SK-N-SH (cell line): ENCODE measurements at regions not wholly inside any gene's neighbourhood (a gene's known extent, or its start where the extent isn't known, plus 50 kb on each side); places are given as distances from the start of the nearest gene placed in this dataset.

ENCODE experiments used
- CTCF ChIA-PET: fragments of 300-600, 350-600 bp; formaldehyde crosslinking; extraction: SDS; loops from one replicate; lab custom pipeline; 2021; lab: Yijun Ruan, JAX
- POLR2A ChIA-PET: fragments of 350-600 bp; sonication (Branson Sonifier 250); formaldehyde crosslinking; extraction: SDS; loops from one replicate; lab custom pipeline; 2020; ENCODE audit warnings: antibody characterized with exemption, inconsistent platforms; lab: Yijun Ruan, JAX
- DNase-seq: peaks from one replicate; pipeline ENCODE4 v3.0.0; 2012
- H2AFZ ChIP-seq: fragments of 200-600 bp; sonication (generic); 2 replicates; pipeline ENCODE4 v1.8.1; 2016; ENCODE audit warnings: antibody characterized with exemption, mild to moderate bottlenecking, low read depth
- H3F3A ChIP-seq: fragments of 200-600 bp; sonication (generic); replicated peaks from 2 replicates; pipeline ENCODE3; 2016; ENCODE audit warnings: antibody characterized with exemption, mild to moderate bottlenecking; ENCODE audit not compliant: insufficient read depth
- H3K27ac ChIP-seq, 2 experiments: fragments of 200-500 bp in 1 of 2; fragments of 200-600 bp in 1 of 2; sonication (Bioruptor generic) in 1 of 2; sonication (generic), shearing (Covaris generic) in 1 of 2; 2 replicates each; pipeline versions ENCODE4 v1.5.1 to v1.6.1; 2014 to 2016; ENCODE audit warnings: low read depth in 2 of 2, inconsistent platforms in 1 of 2, low read length in 1 of 2, mild to moderate bottlenecking in 1 of 2, mixed read lengths in 1 of 2
- H3K27me3 ChIP-seq: fragments of 200-600 bp; sonication (generic), shearing (Covaris generic); 2 replicates; pipeline ENCODE4 v1.6.1; 2016; ENCODE audit warnings: mixed run types; ENCODE audit not compliant: insufficient read depth
- H3K36me3 ChIP-seq, 2 experiments: fragments of 200-500 bp in 1 of 2; fragments of 200-600 bp in 1 of 2; sonication (Bioruptor generic) in 1 of 2; sonication (generic) in 1 of 2; replicated peaks in 1 of 2; 2 replicates each; pipeline versions ENCODE3 to v1.5.1; 2014 to 2016; ENCODE audit warnings: low read length in 1 of 2, mild to moderate bottlenecking in 1 of 2; ENCODE audit not compliant: insufficient read depth in 2 of 2, control insufficient read depth in 1 of 2
- H3K4me1 ChIP-seq, 2 experiments: fragments of 200-500 bp in 1 of 2; fragments of 200-600 bp in 1 of 2; sonication (Bioruptor generic) in 1 of 2; sonication (generic), shearing (Covaris generic) in 1 of 2; 2 replicates each; pipeline versions ENCODE4 v1.5.1 to v1.6.1; 2014 to 2016; ENCODE audit warnings: low read depth in 1 of 2, low read length in 1 of 2, mixed run types in 1 of 2; ENCODE audit not compliant: insufficient read depth in 2 of 2, control insufficient read depth in 1 of 2
- H3K4me2 ChIP-seq: fragments of 200-600 bp; sonication (generic), shearing (Covaris generic); 2 replicates; pipeline ENCODE4 v1.6.1; 2017; ENCODE audit warnings: mixed run types
- H3K4me3 ChIP-seq, 2 experiments: fragments of 200-500 bp in 1 of 2; fragments of 200-600 bp in 1 of 2; sonication (Bioruptor generic) in 1 of 2; sonication (generic), shearing (Covaris generic) in 1 of 2; 2 replicates each; pipeline versions ENCODE4 v1.5.1 to v1.8.1; 2014 to 2016; ENCODE audit warnings: low read depth in 2 of 2, inconsistent platforms in 1 of 2, low read length in 1 of 2, mild to moderate bottlenecking in 1 of 2, mixed read lengths in 1 of 2, moderate library complexity in 1 of 2
- H3K79me2 ChIP-seq: fragments of 200-600 bp; sonication (generic); 2 replicates; pipeline ENCODE4 v1.8.1; 2017; ENCODE audit warnings: mild to moderate bottlenecking; ENCODE audit not compliant: insufficient read depth
- H3K9ac ChIP-seq: fragments of 200-600 bp; sonication (generic); 2 replicates; pipeline ENCODE4 v1.6.1; 2017; ENCODE audit warnings: mixed run types
- H3K9me2 ChIP-seq: fragments of 200-600 bp; sonication (generic); 2 replicates; pipeline ENCODE4 v1.6.1; 2017; ENCODE audit warnings: mixed run types
- H3K9me3 ChIP-seq: fragments of 200-600 bp; sonication (generic); 2 replicates; pipeline ENCODE4 v1.6.1; 2017; ENCODE audit warnings: mixed run types, mild to moderate bottlenecking, moderate library complexity
- H4K20me1 ChIP-seq: fragments of 200-600 bp; sonication (generic); 2 replicates; pipeline ENCODE4 v1.6.1; 2017; ENCODE audit warnings: mild to moderate bottlenecking, mixed run types; ENCODE audit not compliant: insufficient read depth
- CHD2 ChIP-seq: fragments of 150-350 bp; IDR thresholded peaks from 2 replicates; pipeline ENCODE4 v1.6.1; 2018; ENCODE audit warnings: low read length; ENCODE audit not compliant: partially characterized antibody
- CTCF ChIP-seq: fragments of 200-600 bp; sonication (generic); IDR thresholded peaks from 2 replicates; pipeline ENCODE4 v1.6.1; 2017; ENCODE audit warnings: antibody characterized with exemption, mild to moderate bottlenecking, moderate library complexity
- EZH2phosphoT487 ChIP-seq: fragments of 200-600 bp; sonication (generic); IDR thresholded peaks from 2 replicates; pipeline ENCODE4 v1.6.1; 2017; ENCODE audit warnings: low read depth, mixed run types, mild to moderate bottlenecking, antibody characterized with exemption, moderate library complexity, borderline replicate concordance
- FOXJ3 ChIP-seq: sonication (generic); formaldehyde crosslinking; IDR thresholded peaks from 2 replicates; pipeline ENCODE4 v1.5.1; 2020; ENCODE audit warnings: mild to moderate bottlenecking, missing genetic modification reagents
- GABPA ChIP-seq: IDR thresholded peaks from 2 replicates; pipeline ENCODE4 v1.4.0; 2012; ENCODE audit warnings: low read depth, mild to moderate bottlenecking
- IRF3 ChIP-seq: fragments of 150-350 bp; IDR thresholded peaks from 2 replicates; pipeline ENCODE4 v1.6.1; 2016; ENCODE audit warnings: mild to moderate bottlenecking, low read depth, low read length
- MAX ChIP-seq: IDR thresholded peaks from 2 replicates; pipeline ENCODE4 v1.4.0; 2012; ENCODE audit warnings: low read depth
- MEF2A ChIP-seq: IDR thresholded peaks from 2 replicates; pipeline ENCODE4 v1.4.0; 2012; ENCODE audit warnings: low read depth, borderline replicate concordance
- NFIC ChIP-seq: IDR thresholded peaks from 2 replicates; pipeline ENCODE4 v1.4.0; 2012; ENCODE audit warnings: borderline replicate concordance
- POLR2AphosphoS5 ChIP-seq: IDR thresholded peaks from 2 replicates; pipeline ENCODE4 v1.6.1; 2012; ENCODE audit warnings: low read depth, low read length
- REST ChIP-seq: IDR thresholded peaks from 2 replicates; pipeline ENCODE4 v1.6.1; 2012; ENCODE audit warnings: mild to moderate bottlenecking, low read depth, low read length, moderate library complexity
- RFX5 ChIP-seq: IDR thresholded peaks from 2 replicates; pipeline ENCODE4 v1.6.1; 2012; ENCODE audit warnings: mild to moderate bottlenecking, improper control_type of control experiment, low read length
- RXRA ChIP-seq: IDR thresholded peaks from 2 replicates; pipeline ENCODE4 v1.4.0; 2012; ENCODE audit warnings: low read depth, mild to moderate bottlenecking, borderline replicate concordance
- TAF1 ChIP-seq: IDR thresholded peaks from 2 replicates; pipeline ENCODE4 v1.6.1; 2012; ENCODE audit warnings: low read depth, mild to moderate bottlenecking, low read length, moderate library complexity, borderline replicate concordance
- TCF12 ChIP-seq: IDR thresholded peaks from 2 replicates; pipeline ENCODE4 v1.4.0; 2012
- TEAD4 ChIP-seq: IDR thresholded peaks from 2 replicates; pipeline ENCODE4 v1.4.0; 2012; ENCODE audit warnings: mild to moderate bottlenecking, borderline replicate concordance; ENCODE audit not compliant: insufficient read depth
- USF1 ChIP-seq: IDR thresholded peaks from 2 replicates; pipeline ENCODE4 v1.4.0; 2012; ENCODE audit warnings: low read depth, borderline replicate concordance
- USF2 ChIP-seq: fragments of 150-350 bp; IDR thresholded peaks from 2 replicates; pipeline ENCODE4 v1.6.1; 2017; ENCODE audit warnings: antibody characterized with exemption, low read length, low read depth, borderline replicate concordance
- ZBTB33 ChIP-seq: IDR thresholded peaks from 2 replicates; pipeline ENCODE4 v1.4.0; 2012; ENCODE audit warnings: low read depth, borderline replicate concordance
- WGBS: methylation state at CpG from one replicate; pipeline ENCODE4 v1.1.6; 2017; ENCODE audit warnings: low lambda C conversion rate; 5-methylcytosine and 5-hydroxymethylcytosine counted together

- no peak for TF ChIP-seq CHD2
- no peak for TF ChIP-seq FOXJ3 (CRISPR knock-in tag)
- TF ChIP-seq TEAD4: no peak
Measured at GRCh38 chr11:130709531-130709930, 206.7 kb downstream of the SNX19 start (continued).

- Histone ChIP-seq H3K9me3 (no peaks in the 10 kb centered on the region), H3K36me3 (no peaks in the 10 kb centered on the region), H3K27ac (no peak overlapping the region), H3F3A (no peaks in the 10 kb centered on the region), H3K9me2 (no peaks in the 10 kb centered on the region), H2AFZ (no peak overlapping the region), H4K20me1 (no peaks in the 10 kb centered on the region), H3K4me3 (no peak overlapping the region), H3K27me3 (no peaks in the 10 kb centered on the region), H3K79me2 (no peaks in the 10 kb centered on the region), H3K4me2 (no peak overlapping the region), H3K4me1 (no peaks in the 10 kb centered on the region), H3K9ac (no peak overlapping the region)
- ChIA-PET CTCF (no interaction called here), POLR2A (no interaction called here)
- TF ChIP-seq ZBTB33 (no peak), USF1 (no peak), NFIC (no peak), TAF1 (no peak), MAX (no peak), CTCF (no peak), TCF12 (no peak), GABPA (no peak), RFX5 (no peak), EZH2phosphoT487 (no peak), REST (no peak), MEF2A (no peak), CHD2 (no peak), RXRA (no peak), POLR2AphosphoS5 (no peak), IRF3 (no peak), USF2 (no peak)
- no peak for DNase-seq
- WGBS: 56% methylated on average over 5 of the region's 5 CpGs
Measured at GRCh38 chr11:130710021-130710420, 206.3 kb downstream of the SNX19 start.
